ENCODE measurements at regions not wholly inside any gene's neighbourhood (a gene's known extent, or its start where the extent isn't known, plus 50 kb on each side); places are given as distances from the start of the nearest gene placed in this dataset.
"Not testable (repeated sequence)": the region's sequence is repeated elsewhere in the genome, so short reads cannot be mapped to it uniquely, and the experiment has no call there.

- Histone ChIP-seq H3K27me3 (ENCODE audit: low read depth) (no peaks in the 10 kb centered on the region), H3K27ac (no peak overlapping the region), H3K4me3 (no peak overlapping the region), H3K36me3 (peaks cover 19% of the 10 kb centered on the region), H3K4me1 (peaks cover 26% of the 10 kb centered on the region), H3K9me3 (no peaks in the 10 kb centered on the region)
- intact Hi-C loops (cut with DNase I) = no loop called here
- TF ChIP-seq CTCF (IDR thresholded peaks at IDR 0.05) = no peak
- ATAC-seq (no peak), DNase-seq (no peak)
Observed at GRCh38 chr22:25451480-25452114, 112.9 kb upstream of the GRK3 start.

- no peak for TF ChIP-seq CTCF (IDR thresholded peaks at IDR 0.05)
- H3K4me1 ChIP-seq = peaks cover 26% of the 10 kb centered on the region
- no peaks in the 10 kb centered on the region for H3K27me3 ChIP-seq (ENCODE audit: low read depth)
- no peak overlapping the region for H3K4me3 ChIP-seq
- no peaks in the 10 kb centered on the region for H3K9me3 ChIP-seq
- H3K36me3 ChIP-seq = peaks cover 19% of the 10 kb centered on the region
- no peak for ATAC-seq
- no peak for DNase-seq
- H3K27ac ChIP-seq = no peak overlapping the region
- intact Hi-C loops (cut with DNase I) = no loop called here
Observed at GRCh38 chr22:25452116-25452700, 112.3 kb upstream of the GRK3 start.

GRCh38 chr22:25453058-25453457, 111.4 kb upstream of the GRK3 start:
- intact Hi-C loops (cut with DNase I) = no loop called here
- no peak for ATAC-seq
- no peak for DNase-seq
- H3K4me1 ChIP-seq = peaks cover 26% of the 10 kb centered on the region
- H3K27me3 ChIP-seq (ENCODE audit: low read depth) = no peaks in the 10 kb centered on the region
- no peaks in the 10 kb centered on the region for H3K9me3 ChIP-seq
- H3K4me3 ChIP-seq = no peak overlapping the region
- no peak overlapping the region for H3K27ac ChIP-seq
- H3K36me3 ChIP-seq = peaks cover 24% of the 10 kb centered on the region
- no peak for TF ChIP-seq CTCF (IDR thresholded peaks at IDR 0.05)

- Histone ChIP-seq H3K4me1 (peaks cover 26% of the 10 kb centered on the region), H3K27ac (no peak overlapping the region), H3K27me3 (ENCODE audit: low read depth) (no peaks in the 10 kb centered on the region), H3K36me3 (peaks cover 27% of the 10 kb centered on the region), H3K9me3 (no peaks in the 10 kb centered on the region), H3K4me3 (no peak overlapping the region)
- DNase-seq (no peak), ATAC-seq (no peak)
- no peak for TF ChIP-seq CTCF (IDR thresholded peaks at IDR 0.05)
- intact Hi-C loops (cut with DNase I) = no loop called here
Observed at GRCh38 chr22:25453557-25453956, 110.9 kb upstream of the GRK3 start.

- Histone ChIP-seq H3K4me1 (peaks cover 11% of the 10 kb centered on the region), H3K36me3 (peaks cover 50% of the 10 kb centered on the region)
- DNase-seq; H3K27ac ChIP-seq; H3K27me3 ChIP-seq (ENCODE audit: low read depth); H3K4me3 ChIP-seq; intact Hi-C loops (cut with DNase I); H3K9me3 ChIP-seq: not testable (repeated sequence)
- ATAC-seq = peak in 1 of 2 donors; percentile 33
Observed at GRCh38 chr22:25456300-25457043, 108.0 kb upstream of the GRK3 start.

- H3K27me3 ChIP-seq (ENCODE audit: low read depth); H3K4me3 ChIP-seq; H3K9me3 ChIP-seq; DNase-seq; H3K4me1 ChIP-seq; intact Hi-C loops (cut with DNase I); H3K27ac ChIP-seq; ATAC-seq: not testable (repeated sequence)
- H3K36me3 ChIP-seq = peaks cover 52% of the 10 kb centered on the region
Observed at GRCh38 chr22:25458631-25459030, 105.8 kb upstream of the GRK3 start.

GRCh38 chr22:25460682-25461081, 103.8 kb upstream of the GRK3 start:
- intact Hi-C loops (cut with DNase I); H3K4me1 ChIP-seq; H3K4me3 ChIP-seq; H3K27ac ChIP-seq; DNase-seq; H3K9me3 ChIP-seq; ATAC-seq; H3K27me3 ChIP-seq (ENCODE audit: low read depth): not testable (repeated sequence)
- peaks cover 43% of the 10 kb centered on the region for H3K36me3 ChIP-seq
